ENCODE measurements at regions not wholly inside any gene's neighbourhood (a gene's known extent, or its start where the extent isn't known, plus 50 kb on each side); places are given as distances from the start of the nearest gene placed in this dataset.

DNA sequence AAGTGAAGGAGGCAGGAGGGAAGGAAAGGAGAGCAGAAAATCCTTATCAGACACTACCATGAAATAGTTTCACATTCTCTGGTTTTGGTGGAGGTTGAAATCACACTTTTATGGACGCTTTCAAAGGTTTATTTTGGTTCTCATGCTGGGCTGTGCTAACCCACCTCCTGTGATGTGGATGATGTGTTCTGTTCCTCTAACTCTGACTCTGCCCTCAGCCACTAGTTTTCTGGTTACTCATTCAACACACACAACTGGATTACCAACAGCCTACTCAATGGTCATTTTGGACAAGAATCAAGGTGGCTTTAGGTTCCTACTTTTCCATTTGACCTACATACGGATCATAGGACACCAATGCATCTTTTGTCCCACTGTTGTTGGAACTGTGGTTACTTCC, 522.1 kb upstream of the BTBD3 start:
- H3K4me3 ChIP-seq (ENCODE audit: low read depth, low read length): no peak overlapping the region
- no peak for DNase-seq (ENCODE audit: low read depth)
- TF ChIP-seq, protein P1, sequence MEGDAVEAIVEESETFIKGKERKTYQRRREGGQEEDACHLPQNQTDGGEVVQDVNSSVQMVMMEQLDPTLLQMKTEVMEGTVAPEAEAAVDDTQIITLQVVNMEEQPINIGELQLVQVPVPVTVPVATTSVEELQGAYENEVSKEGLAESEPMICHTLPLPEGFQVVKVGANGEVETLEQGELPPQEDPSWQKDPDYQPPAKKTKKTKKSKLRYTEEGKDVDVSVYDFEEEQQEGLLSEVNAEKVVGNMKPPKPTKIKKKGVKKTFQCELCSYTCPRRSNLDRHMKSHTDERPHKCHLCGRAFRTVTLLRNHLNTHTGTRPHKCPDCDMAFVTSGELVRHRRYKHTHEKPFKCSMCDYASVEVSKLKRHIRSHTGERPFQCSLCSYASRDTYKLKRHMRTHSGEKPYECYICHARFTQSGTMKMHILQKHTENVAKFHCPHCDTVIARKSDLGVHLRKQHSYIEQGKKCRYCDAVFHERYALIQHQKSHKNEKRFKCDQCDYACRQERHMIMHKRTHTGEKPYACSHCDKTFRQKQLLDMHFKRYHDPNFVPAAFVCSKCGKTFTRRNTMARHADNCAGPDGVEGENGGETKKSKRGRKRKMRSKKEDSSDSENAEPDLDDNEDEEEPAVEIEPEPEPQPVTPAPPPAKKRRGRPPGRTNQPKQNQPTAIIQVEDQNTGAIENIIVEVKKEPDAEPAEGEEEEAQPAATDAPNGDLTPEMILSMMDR (conservative IDR thresholded peaks at IDR 0.05; ENCODE audit: low read depth, low read length): no peak

- H3K4me3 ChIP-seq (ENCODE audit: low read depth, low read length): peak overlapping the region; percentile 3
- TF ChIP-seq, protein P1 (conservative IDR thresholded peaks at IDR 0.05; ENCODE audit: low read depth, low read length): no peak
- no peak for DNase-seq (ENCODE audit: low read depth)
Measured at GRCh38 chr20:11401988-11402387, 515.7 kb upstream of the BTBD3 start.

GRCh38 chr20:11403711-11404110, 514.0 kb upstream of the BTBD3 start:
- TF ChIP-seq, protein P1 (conservative IDR thresholded peaks at IDR 0.05; ENCODE audit: low read depth, low read length): no peak
- H3K4me3 ChIP-seq (ENCODE audit: low read depth, low read length): no peak overlapping the region
- DNase-seq (ENCODE audit: low read depth): no peak

DNA sequence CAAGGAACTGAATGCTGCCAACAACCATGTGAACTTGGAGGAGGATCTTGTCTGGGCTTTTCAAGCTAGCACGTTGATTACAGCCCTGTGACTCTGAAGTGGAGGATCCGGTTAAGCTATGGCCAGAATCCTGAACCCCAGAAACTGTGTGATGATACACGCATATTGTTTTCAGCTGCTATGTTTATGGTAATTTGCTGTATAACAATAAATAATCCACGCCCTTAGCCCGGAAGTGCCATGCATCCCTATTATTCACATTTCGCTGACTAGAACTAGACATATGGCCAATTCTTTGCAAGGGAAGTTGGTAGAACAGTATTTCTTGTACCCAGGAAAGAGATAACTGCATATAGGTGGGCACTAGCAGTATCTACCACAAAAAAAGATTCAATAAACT, 510.8 kb upstream of the BTBD3 start:
- H3K4me3 ChIP-seq (ENCODE audit: low read depth, low read length): no peak overlapping the region
- TF ChIP-seq, protein P1 (conservative IDR thresholded peaks at IDR 0.05; ENCODE audit: low read depth, low read length): no peak
- DNase-seq (ENCODE audit: low read depth): no peak

DNA sequence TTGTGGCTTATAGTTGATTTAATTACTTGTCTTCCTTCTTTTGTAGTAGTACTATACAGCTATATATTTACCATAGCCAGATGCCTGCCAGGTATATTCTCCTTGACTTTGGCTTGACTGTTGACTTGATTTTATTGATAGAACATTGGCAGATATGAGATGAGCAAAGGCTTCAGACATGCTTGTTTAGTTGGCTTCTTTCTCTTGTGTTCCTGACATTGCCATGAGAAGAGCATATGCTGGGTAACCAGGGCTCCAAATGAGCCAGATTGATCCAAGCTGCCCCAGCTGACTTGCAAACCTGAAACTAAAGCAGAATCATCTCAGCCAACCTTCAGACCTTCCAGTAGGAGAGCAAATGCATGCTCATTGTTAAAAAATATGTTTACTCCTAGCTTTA, 508.1 kb upstream of the BTBD3 start:
- no peak overlapping the region for H3K4me3 ChIP-seq (ENCODE audit: low read depth, low read length)
- no peak for DNase-seq (ENCODE audit: low read depth)
- TF ChIP-seq, protein P1 (conservative IDR thresholded peaks at IDR 0.05; ENCODE audit: low read depth, low read length): no peak

- no peak for DNase-seq (ENCODE audit: low read depth)
- TF ChIP-seq, protein P1 (conservative IDR thresholded peaks at IDR 0.05; ENCODE audit: low read depth, low read length): no peak
- no peak overlapping the region for H3K4me3 ChIP-seq (ENCODE audit: low read depth, low read length)
Measured at GRCh38 chr20:11411765-11412164, 505.9 kb upstream of the BTBD3 start.

- TF ChIP-seq, protein P1 (conservative IDR thresholded peaks at IDR 0.05; ENCODE audit: low read depth, low read length): no peak
- H3K4me3 ChIP-seq (ENCODE audit: low read depth, low read length): no peak overlapping the region
- no peak for DNase-seq (ENCODE audit: low read depth)
Measured at GRCh38 chr20:11426948-11427347, 490.7 kb upstream of the BTBD3 start.
